GM13977 (cell line): ENCODE measurements at regions not wholly inside any gene's neighbourhood (a gene's known extent, or its start where the extent isn't known, plus 50 kb on each side); places are given as distances from the start of the nearest gene placed in this dataset.

Source experiments
- DNase-seq: peaks from one replicate; pipeline ENCODE4 v3.0.0; 2012; ENCODE audit warnings: low spot score
- CTCF ChIP-seq: IDR thresholded peaks from 2 replicates; pipeline ENCODE4 v1.5.1; 2012; ENCODE audit warnings: mild to moderate bottlenecking, control low read depth; ENCODE audit not compliant: insufficient read depth; ENCODE audit errors: extremely low read depth, missing control alignments
- in situ Hi-C: fragments of 300-500 bp; cut with MboI; formaldehyde crosslinking; loops from one replicate; pipeline ENCODE4 v1.12.0; 2022; ENCODE audit warnings: low sequenced_read_pairs, low pct_unique_long_range_greater_than_20kb, mixed read lengths, inconsistent platforms; ENCODE audit not compliant: unreplicated experiment

- no peak for DNase-seq
- in situ Hi-C loops, result no loop called here
- TF ChIP-seq CTCF, result no peak
Measured at GRCh38 chr5:113652161-113652560, 138.7 kb downstream of the YTHDC2 start.

GRCh38 chr5:113654828-113655227, 141.3 kb downstream of the YTHDC2 start:
- no peak for TF ChIP-seq CTCF
- no peak for DNase-seq
- in situ Hi-C loops, result no loop called here

- no peak for TF ChIP-seq CTCF
- in situ Hi-C loops, result no loop called here
- DNase-seq, result no peak
Measured at GRCh38 chr5:113660206-113660605, 146.7 kb downstream of the YTHDC2 start.

- DNase-seq, result no peak
- no peak for TF ChIP-seq CTCF
- in situ Hi-C loops, result no loop called here
Measured at GRCh38 chr5:113660706-113661250, 147.3 kb downstream of the YTHDC2 start.

- peak; percentile 8 for DNase-seq
- in situ Hi-C loops, result no loop called here
- peak; percentile 63 for TF ChIP-seq CTCF
Measured at GRCh38 chr5:113663879-113664541, 150.5 kb downstream of the YTHDC2 start.

GRCh38 chr5:113673041-113673440, 159.5 kb downstream of the YTHDC2 start:
- DNase-seq, result no peak
- no peak for TF ChIP-seq CTCF
- in situ Hi-C loops, result no loop called here
